GM23338 (cell line): ENCODE measurements at regions not wholly inside any gene's neighbourhood (a gene's known extent, or its start where the extent isn't known, plus 50 kb on each side); places are given as distances from the start of the nearest gene placed in this dataset.

ENCODE experiments used
- ATAC-seq: fragments of 200-7000 bp; cut with Tn5 transposase; 3 replicates; pipeline ENCODE4 v1.9.1; 2020
- DNase-seq: peaks from one replicate; pipeline ENCODE4 v3.0.0-alpha.2; 2015; ENCODE audit warnings: low spot score
- H2AFZ ChIP-seq: fragments of 200-600 bp; sonication (generic); 2 replicates; pipeline ENCODE4 v1.8.0; 2016; ENCODE audit warnings: antibody characterized with exemption, mild to moderate bottlenecking, moderate library complexity
- H3F3A ChIP-seq: fragments of 200-600 bp; sonication (generic); replicated peaks from 2 replicates; pipeline ENCODE4 v1.8.0; 2017; ENCODE audit warnings: antibody characterized with exemption, mixed run types, low read depth
- H3K27ac ChIP-seq: fragments of 200-600 bp; sonication (generic); 2 replicates; pipeline ENCODE4 v1.6.1; 2016; ENCODE audit warnings: low read depth
- H3K27me3 ChIP-seq: fragments of 200-600 bp; sonication (generic); 2 replicates; pipeline ENCODE4 v1.8.0; 2016; ENCODE audit warnings: mild to moderate bottlenecking, mixed run types, moderate library complexity; ENCODE audit not compliant: insufficient read depth
- H3K36me3 ChIP-seq: fragments of 200-600 bp; sonication (generic); 2 replicates; pipeline ENCODE4 v1.8.0; 2016; ENCODE audit warnings: mild to moderate bottlenecking; ENCODE audit not compliant: insufficient read depth
- H3K4me1 ChIP-seq: fragments of 200-600 bp; sonication (generic); 2 replicates; pipeline ENCODE4 v1.8.0; 2016; ENCODE audit warnings: mild to moderate bottlenecking, moderate library complexity; ENCODE audit not compliant: insufficient read depth
- H3K4me2 ChIP-seq: fragments of 200-600 bp; sonication (generic); 2 replicates; pipeline ENCODE4 v1.7.1; 2017; ENCODE audit warnings: mixed run types
- H3K4me3 ChIP-seq: fragments of 200-600 bp; sonication (generic); 2 replicates; pipeline ENCODE4 v1.6.1; 2016; ENCODE audit warnings: mixed run types
- H3K79me2 ChIP-seq: fragments of 200-600 bp; sonication (generic); replicated peaks from 2 replicates; pipeline ENCODE4 v1.8.0; 2017; ENCODE audit warnings: mild to moderate bottlenecking; ENCODE audit not compliant: insufficient read depth
- H3K9me2 ChIP-seq: fragments of 200-600 bp; sonication (generic); 2 replicates; pipeline ENCODE4 v1.8.0; 2017; ENCODE audit not compliant: insufficient read depth
- H4K20me1 ChIP-seq: fragments of 200-600 bp; sonication (generic); replicated peaks from 2 replicates; pipeline ENCODE4 v1.8.0; 2017; ENCODE audit warnings: mild to moderate bottlenecking; ENCODE audit not compliant: insufficient read depth
- H3K27ac Mint-ChIP-seq: 2 replicates; pipeline ENCODE4 v1.8.0; 2020; ENCODE audit warnings: inconsistent platforms, mild to moderate bottlenecking, moderate library complexity, mixed read lengths
- H3K27me3 Mint-ChIP-seq: 3 replicates; pipeline ENCODE4 v1.8.0; 2022; ENCODE audit warnings: low read depth, mild to moderate bottlenecking, moderate library complexity, mixed read lengths, inconsistent platforms; ENCODE audit not compliant: insufficient read depth, poor library complexity
- H3K36me3 Mint-ChIP-seq: 3 replicates; pipeline ENCODE4 v1.8.0; 2021; ENCODE audit warnings: low read depth, mild to moderate bottlenecking, inconsistent platforms, moderate library complexity, mixed read lengths
- H3K4me1 Mint-ChIP-seq: 3 replicates; pipeline ENCODE4 v1.8.0; 2020; ENCODE audit warnings: mild to moderate bottlenecking, inconsistent platforms, mixed read lengths
- H3K4me3 Mint-ChIP-seq: 3 replicates; pipeline ENCODE4 v1.8.0; 2021; ENCODE audit warnings: moderate library complexity, mild to moderate bottlenecking, inconsistent platforms, mixed read lengths
- H3K9me3 Mint-ChIP-seq: 3 replicates; pipeline ENCODE4 v1.8.0; 2020; ENCODE audit warnings: moderate library complexity, mild to moderate bottlenecking, inconsistent platforms, mixed read lengths
- CREB1 ChIP-seq: fragments of 250-450 bp; sonication (Bioruptor Pico); IDR thresholded peaks from 2 replicates; pipeline ENCODE4 v1.5.0; 2020; ENCODE audit warnings: low read depth, mild to moderate bottlenecking, moderate library complexity
- EZH2 ChIP-seq: fragments of 200-600 bp; sonication (generic); IDR thresholded peaks from one replicate; pipeline ENCODE4 v1.8.0; 2017; ENCODE audit warnings: antibody characterized with exemption, mild to moderate bottlenecking, low read depth; ENCODE audit not compliant: unreplicated experiment
- NANOG ChIP-seq: IDR thresholded peaks from 2 replicates; pipeline ENCODE4 v1.6.1; 2016; ENCODE audit warnings: antibody characterized with exemption, borderline replicate concordance
- POLR2AphosphoS5 ChIP-seq: IDR thresholded peaks from 2 replicates; pipeline ENCODE4 v1.6.1; 2016; ENCODE audit warnings: antibody characterized with exemption, low read depth
- REST ChIP-seq: IDR thresholded peaks from one replicate; pipeline ENCODE4 v1.6.1; 2018; ENCODE audit warnings: antibody characterized with exemption; ENCODE audit not compliant: unreplicated experiment
- ZNF114 ChIP-seq: fragments of 250-450 bp; sonication (Bioruptor Pico); IDR thresholded peaks from 2 replicates; pipeline ENCODE4 v1.5.0; 2020; ENCODE audit warnings: mild to moderate bottlenecking, moderate library complexity
- ZNF331 ChIP-seq: fragments of 250-450 bp; sonication (Bioruptor Pico); IDR thresholded peaks from 2 replicates; pipeline ENCODE4 v1.5.0; 2020; ENCODE audit warnings: low read depth, mild to moderate bottlenecking, moderate library complexity
- TF ChIP-seq, protein P1 (sequence below), 2 experiments: fragments of 200-600 bp in 1 of 2; sonication (generic) in 1 of 2; conservative IDR thresholded peaks; 2 replicates each; pipeline versions ENCODE4 v1.5.1 to v1.6.1; 2016 to 2017; ENCODE audit warnings: antibody characterized with exemption in 2 of 2, low read depth in 2 of 2, mild to moderate bottlenecking in 2 of 2, moderate library complexity in 1 of 2
- TF ChIP-seq, protein P2 (sequence below): fragments of 250-450 bp; sonication (Bioruptor Pico); IDR thresholded peaks from 2 replicates; pipeline ENCODE4 v1.5.0; 2020; ENCODE audit warnings: mild to moderate bottlenecking, moderate library complexity

DNA sequence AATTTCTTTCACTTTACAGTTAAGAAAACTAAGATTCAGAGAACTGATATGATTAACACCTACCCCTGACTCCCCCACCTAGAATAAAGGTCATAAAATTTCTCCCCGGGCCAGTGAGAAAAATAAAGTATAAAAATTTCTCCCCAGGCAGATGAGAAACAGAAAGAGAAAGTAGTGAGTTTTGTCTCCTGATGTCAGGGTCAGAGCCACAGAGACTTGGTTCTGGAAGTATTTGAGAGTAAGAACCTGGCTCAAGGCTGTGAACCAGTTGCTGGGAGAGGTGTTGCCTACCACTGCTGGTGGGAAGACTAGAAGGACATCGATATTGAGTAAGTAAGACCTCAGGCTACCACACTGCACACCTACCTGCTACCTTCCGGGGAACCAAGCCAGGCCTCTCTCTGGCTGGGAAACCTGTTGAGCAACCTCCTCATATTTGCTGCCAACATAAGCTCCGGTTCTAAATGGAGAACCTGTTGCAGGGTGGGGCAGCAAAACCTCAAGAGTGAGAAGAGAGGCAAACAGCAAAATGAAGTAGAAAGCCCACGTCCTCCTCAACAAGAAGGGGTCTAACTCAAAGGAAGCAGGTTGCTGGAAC lies 104.2 kb upstream of the PUDP start:
- Histone ChIP-seq H3K9me2 (no peaks in the 10 kb centered on the region), H4K20me1 (no peaks in the 10 kb centered on the region), H3K4me1 (0 out of 2 replicates have a peak, but pooled peaks cover 6% of the 10 kb centered on the region), H3F3A (no peaks in the 10 kb centered on the region), H3K4me2 (no peak overlapping the region), H2AFZ (no peak overlapping the region), H3K79me2 (no peaks in the 10 kb centered on the region), H3K36me3 (no peaks in the 10 kb centered on the region), H3K27ac (no peak overlapping the region), H3K27me3 (no peaks in the 10 kb centered on the region), H3K4me3 (no peak overlapping the region)
- Mint-ChIP-seq H3K4me1 (no peaks in the 10 kb centered on the region; the same call in 2 of the 3 replicates), H3K36me3 (no peaks in the 10 kb centered on the region), H3K9me3 (no peaks in the 10 kb centered on the region), H3K4me3 (no peak overlapping the region), H3K27ac (no peak overlapping the region), H3K27me3 (peaks cover 2% of the 10 kb centered on the region)
- no peak for ATAC-seq
- TF ChIP-seq EZH2 = no peak
- no peak for DNase-seq

DNA sequence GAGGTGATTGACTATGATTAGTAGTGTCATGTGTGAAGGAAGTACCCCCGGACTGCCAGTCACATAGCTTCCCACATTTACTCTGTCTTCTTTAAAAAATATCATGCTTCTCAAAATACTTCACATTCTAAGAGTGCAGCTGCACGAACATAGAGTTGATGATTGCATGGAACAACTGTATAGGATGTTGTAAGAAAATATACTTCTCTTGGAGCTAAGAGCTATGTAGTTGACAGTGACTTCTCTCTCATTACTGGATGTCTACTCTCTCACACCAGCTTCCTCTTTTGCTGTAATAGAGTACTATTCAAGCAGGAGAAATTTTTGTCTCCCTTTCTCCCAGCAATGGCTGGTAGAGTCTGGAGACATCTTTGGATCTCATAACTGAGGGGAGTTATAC lies 99.4 kb upstream of the PUDP start:
- Mint-ChIP-seq H3K4me1 (no peaks in the 10 kb centered on the region; the same call in 2 of the 3 replicates), H3K9me3 (no peaks in the 10 kb centered on the region), H3K27me3 (no peaks in the 10 kb centered on the region), H3K27ac (no peak overlapping the region), H3K36me3 (no peaks in the 10 kb centered on the region), H3K4me3 (no peak overlapping the region)
- H3K4me1 ChIP-seq = 0 out of 2 replicates have a peak, but pooled peaks cover 6% of the 10 kb centered on the region
- H3K79me2 ChIP-seq = no peaks in the 10 kb centered on the region
- no peak overlapping the region for H3K27ac ChIP-seq
- H3K9me2 ChIP-seq = no peaks in the 10 kb centered on the region
- H3K27me3 ChIP-seq = no peaks in the 10 kb centered on the region
- no peaks in the 10 kb centered on the region for H4K20me1 ChIP-seq
- H3K4me2 ChIP-seq = no peak overlapping the region
- H3K4me3 ChIP-seq = no peak overlapping the region
- ATAC-seq = no peak
- H2AFZ ChIP-seq = no peak overlapping the region
- no peaks in the 10 kb centered on the region for H3F3A ChIP-seq
- DNase-seq = no peak
- no peaks in the 10 kb centered on the region for H3K36me3 ChIP-seq
- TF ChIP-seq, protein P1, sequence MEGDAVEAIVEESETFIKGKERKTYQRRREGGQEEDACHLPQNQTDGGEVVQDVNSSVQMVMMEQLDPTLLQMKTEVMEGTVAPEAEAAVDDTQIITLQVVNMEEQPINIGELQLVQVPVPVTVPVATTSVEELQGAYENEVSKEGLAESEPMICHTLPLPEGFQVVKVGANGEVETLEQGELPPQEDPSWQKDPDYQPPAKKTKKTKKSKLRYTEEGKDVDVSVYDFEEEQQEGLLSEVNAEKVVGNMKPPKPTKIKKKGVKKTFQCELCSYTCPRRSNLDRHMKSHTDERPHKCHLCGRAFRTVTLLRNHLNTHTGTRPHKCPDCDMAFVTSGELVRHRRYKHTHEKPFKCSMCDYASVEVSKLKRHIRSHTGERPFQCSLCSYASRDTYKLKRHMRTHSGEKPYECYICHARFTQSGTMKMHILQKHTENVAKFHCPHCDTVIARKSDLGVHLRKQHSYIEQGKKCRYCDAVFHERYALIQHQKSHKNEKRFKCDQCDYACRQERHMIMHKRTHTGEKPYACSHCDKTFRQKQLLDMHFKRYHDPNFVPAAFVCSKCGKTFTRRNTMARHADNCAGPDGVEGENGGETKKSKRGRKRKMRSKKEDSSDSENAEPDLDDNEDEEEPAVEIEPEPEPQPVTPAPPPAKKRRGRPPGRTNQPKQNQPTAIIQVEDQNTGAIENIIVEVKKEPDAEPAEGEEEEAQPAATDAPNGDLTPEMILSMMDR (conservative IDR thresholded peaks at IDR 0.05; ENCODE audit: low read depth in 2 of 2) = no peak
- TF ChIP-seq ZNF331 (no peak), POLR2AphosphoS5 (no peak), ZNF114 (CRISPR knock-in tag) (no peak), CREB1 (CRISPR knock-in tag) (no peak), EZH2 (no peak), NANOG (no peak), REST (no peak)
- TF ChIP-seq, protein P2, sequence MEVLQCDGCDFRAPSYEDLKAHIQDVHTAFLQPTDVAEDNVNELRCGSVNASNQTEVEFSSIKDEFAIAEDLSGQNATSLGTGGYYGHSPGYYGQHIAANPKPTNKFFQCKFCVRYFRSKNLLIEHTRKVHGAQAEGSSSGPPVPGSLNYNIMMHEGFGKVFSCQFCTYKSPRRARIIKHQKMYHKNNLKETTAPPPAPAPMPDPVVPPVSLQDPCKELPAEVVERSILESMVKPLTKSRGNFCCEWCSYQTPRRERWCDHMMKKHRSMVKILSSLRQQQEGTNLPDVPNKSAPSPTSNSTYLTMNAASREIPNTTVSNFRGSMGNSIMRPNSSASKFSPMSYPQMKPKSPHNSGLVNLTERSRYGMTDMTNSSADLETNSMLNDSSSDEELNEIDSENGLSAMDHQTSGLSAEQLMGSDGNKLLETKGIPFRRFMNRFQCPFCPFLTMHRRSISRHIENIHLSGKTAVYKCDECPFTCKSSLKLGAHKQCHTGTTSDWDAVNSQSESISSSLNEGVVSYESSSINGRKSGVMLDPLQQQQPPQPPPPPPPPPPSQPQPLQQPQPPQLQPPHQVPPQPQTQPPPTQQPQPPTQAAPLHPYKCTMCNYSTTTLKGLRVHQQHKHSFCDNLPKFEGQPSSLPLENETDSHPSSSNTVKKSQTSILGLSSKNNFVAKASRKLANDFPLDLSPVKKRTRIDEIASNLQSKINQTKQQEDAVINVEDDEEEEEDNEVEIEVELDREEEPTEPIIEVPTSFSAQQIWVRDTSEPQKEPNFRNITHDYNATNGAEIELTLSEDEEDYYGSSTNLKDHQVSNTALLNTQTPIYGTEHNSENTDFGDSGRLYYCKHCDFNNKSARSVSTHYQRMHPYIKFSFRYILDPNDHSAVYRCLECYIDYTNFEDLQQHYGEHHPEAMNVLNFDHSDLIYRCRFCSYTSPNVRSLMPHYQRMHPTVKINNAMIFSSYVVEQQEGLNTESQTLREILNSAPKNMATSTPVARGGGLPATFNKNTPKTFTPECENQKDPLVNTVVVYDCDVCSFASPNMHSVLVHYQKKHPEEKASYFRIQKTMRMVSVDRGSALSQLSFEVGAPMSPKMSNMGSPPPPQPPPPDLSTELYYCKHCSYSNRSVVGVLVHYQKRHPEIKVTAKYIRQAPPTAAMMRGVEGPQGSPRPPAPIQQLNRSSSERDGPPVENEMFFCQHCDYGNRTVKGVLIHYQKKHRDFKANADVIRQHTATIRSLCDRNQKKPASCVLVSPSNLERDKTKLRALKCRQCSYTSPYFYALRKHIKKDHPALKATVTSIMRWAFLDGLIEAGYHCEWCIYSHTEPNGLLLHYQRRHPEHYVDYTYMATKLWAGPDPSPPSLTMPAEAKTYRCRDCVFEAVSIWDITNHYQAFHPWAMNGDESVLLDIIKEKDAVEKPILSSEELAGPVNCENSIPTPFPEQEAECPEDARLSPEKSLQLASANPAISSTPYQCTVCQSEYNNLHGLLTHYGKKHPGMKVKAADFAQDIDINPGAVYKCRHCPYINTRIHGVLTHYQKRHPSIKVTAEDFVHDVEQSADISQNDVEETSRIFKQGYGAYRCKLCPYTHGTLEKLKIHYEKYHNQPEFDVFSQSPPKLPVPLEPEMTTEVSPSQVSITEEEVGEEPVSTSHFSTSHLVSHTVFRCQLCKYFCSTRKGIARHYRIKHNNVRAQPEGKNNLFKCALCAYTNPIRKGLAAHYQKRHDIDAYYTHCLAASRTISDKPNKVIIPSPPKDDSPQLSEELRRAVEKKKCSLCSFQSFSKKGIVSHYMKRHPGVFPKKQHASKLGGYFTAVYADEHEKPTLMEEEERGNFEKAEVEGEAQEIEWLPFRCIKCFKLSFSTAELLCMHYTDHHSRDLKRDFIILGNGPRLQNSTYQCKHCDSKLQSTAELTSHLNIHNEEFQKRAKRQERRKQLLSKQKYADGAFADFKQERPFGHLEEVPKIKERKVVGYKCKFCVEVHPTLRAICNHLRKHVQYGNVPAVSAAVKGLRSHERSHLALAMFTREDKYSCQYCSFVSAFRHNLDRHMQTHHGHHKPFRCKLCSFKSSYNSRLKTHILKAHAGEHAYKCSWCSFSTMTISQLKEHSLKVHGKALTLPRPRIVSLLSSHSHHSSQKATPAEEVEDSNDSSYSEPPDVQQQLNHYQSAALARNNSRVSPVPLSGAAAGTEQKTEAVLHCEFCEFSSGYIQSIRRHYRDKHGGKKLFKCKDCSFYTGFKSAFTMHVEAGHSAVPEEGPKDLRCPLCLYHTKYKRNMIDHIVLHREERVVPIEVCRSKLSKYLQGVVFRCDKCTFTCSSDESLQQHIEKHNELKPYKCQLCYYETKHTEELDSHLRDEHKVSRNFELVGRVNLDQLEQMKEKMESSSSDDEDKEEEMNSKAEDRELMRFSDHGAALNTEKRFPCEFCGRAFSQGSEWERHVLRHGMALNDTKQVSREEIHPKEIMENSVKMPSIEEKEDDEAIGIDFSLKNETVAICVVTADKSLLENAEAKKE (CRISPR knock-in tag) = no peak
